ENCODE measurements at regions not wholly inside any gene's neighbourhood (a gene's known extent, or its start where the extent isn't known, plus 50 kb on each side); places are given as distances from the start of the nearest gene placed in this dataset.

DNA sequence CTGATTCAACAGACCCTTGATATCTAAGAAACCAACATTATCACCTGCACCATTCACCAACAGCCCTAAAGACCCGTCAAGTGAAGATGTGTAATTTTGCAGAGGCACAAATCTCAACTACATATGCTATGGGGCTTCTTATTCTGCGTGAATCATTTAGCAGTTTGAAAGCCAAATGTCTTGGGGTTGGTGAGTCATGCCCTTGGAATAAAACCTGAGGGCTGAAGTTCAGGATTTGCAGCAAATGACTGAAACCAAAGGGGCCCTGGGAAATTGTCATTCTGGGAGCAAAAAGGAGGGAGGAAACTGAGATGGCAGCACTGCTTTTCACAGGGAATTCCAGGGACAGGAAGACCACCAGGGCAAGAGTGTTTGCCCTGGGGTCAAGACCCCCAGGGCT lies 79.2 kb upstream of the TNR start:
- H3K4me1 ChIP-seq (ENCODE audit: control insufficient read depth in 1 of 2, insufficient read depth in 2 of 2, low read length in 2 of 2), result no peaks in the 10 kb centered on the region
- no peaks in the 10 kb centered on the region for H3K79me2 ChIP-seq (ENCODE audit: insufficient read depth, low read length)
- ChIA-PET CTCF (no interaction called here), POLR2A (no interaction called here), RAD21 (ENCODE audit: low non-redundant PET in 1 of 2, low total read pairs in 2 of 2, uncharacterized antibody in 2 of 2, unreplicated experiment in 2 of 2) (no interaction called here)
- no peak overlapping the region for H3K9ac ChIP-seq (ENCODE audit: low read length)
- no peaks in the 10 kb centered on the region for H4K20me1 ChIP-seq (ENCODE audit: insufficient read depth)
- H3K27ac ChIP-seq (ENCODE audit: low read depth, low read length), result no peak overlapping the region
- H2AFZ ChIP-seq (ENCODE audit: low read depth, low read length, poor library complexity, severe bottlenecking), result no peak overlapping the region
- no TSS peak for BruUV-seq (replicated peaks)
- DNase-seq (ENCODE audit: low read depth, low spot score), result no peak
- H3K36me3 ChIP-seq (ENCODE audit: control insufficient read depth in 1 of 2, insufficient read depth in 2 of 2, low read length in 2 of 2), result no peaks in the 10 kb centered on the region
- H3K4me3 ChIP-seq (replicated peaks in 1 of 2; ENCODE audit: low read depth in 1 of 2, low read length in 2 of 2), result no peak overlapping the region
- no peak overlapping the region for H3K4me2 ChIP-seq (ENCODE audit: low read length)
- intact Hi-C loops (cut with micrococcal nuclease), result no loop called here
- H3K9me2 ChIP-seq (ENCODE audit: insufficient read depth), result no peaks in the 10 kb centered on the region; the same call in 1 of the 2 replicates
- H3K9me3 ChIP-seq (ENCODE audit: control insufficient read depth in 1 of 2, insufficient read depth in 1 of 2, low read depth in 1 of 2, low read length in 2 of 2), result no peaks in the 10 kb centered on the region
- peaks cover 16% of the 10 kb centered on the region for H3K27me3 ChIP-seq (ENCODE audit: insufficient read depth, low read length)
- ATAC-seq, result no peak
- TF ChIP-seq CEBPB (IDR thresholded peaks at IDR 0.05; ENCODE audit: low read depth) (no peak), CTCF (IDR thresholded peaks at IDR 0.05 in 2 of 3, conservative IDR thresholded peaks at IDR 0.05 in 1 of 3; ENCODE audit: borderline replicate concordance in 1 of 3, insufficient read depth in 1 of 3, low read depth in 2 of 3, low read length in 2 of 3) (no peak), ZNF274 (IDR thresholded peaks at IDR 0.05; ENCODE audit: low read depth, low read length) (no peak), JUND (IDR thresholded peaks at IDR 0.05) (no peak), CBX3 (IDR thresholded peaks at IDR 0.05; ENCODE audit: low read depth) (no peak), ELF1 (IDR thresholded peaks at IDR 0.05; ENCODE audit: borderline replicate concordance, low read depth) (no peak), EGR1 (IDR thresholded peaks at IDR 0.05; ENCODE audit: low read depth) (no peak), POLR2AphosphoS5 (IDR thresholded peaks at IDR 0.05; ENCODE audit: low read depth, low read length) (no peak), RAD21 (IDR thresholded peaks at IDR 0.05; ENCODE audit: low read depth) (no peak), ZFX (IDR thresholded peaks at IDR 0.05) (no peak), MAX (IDR thresholded peaks at IDR 0.05) (no peak)
- TF ChIP-seq, protein P1, sequence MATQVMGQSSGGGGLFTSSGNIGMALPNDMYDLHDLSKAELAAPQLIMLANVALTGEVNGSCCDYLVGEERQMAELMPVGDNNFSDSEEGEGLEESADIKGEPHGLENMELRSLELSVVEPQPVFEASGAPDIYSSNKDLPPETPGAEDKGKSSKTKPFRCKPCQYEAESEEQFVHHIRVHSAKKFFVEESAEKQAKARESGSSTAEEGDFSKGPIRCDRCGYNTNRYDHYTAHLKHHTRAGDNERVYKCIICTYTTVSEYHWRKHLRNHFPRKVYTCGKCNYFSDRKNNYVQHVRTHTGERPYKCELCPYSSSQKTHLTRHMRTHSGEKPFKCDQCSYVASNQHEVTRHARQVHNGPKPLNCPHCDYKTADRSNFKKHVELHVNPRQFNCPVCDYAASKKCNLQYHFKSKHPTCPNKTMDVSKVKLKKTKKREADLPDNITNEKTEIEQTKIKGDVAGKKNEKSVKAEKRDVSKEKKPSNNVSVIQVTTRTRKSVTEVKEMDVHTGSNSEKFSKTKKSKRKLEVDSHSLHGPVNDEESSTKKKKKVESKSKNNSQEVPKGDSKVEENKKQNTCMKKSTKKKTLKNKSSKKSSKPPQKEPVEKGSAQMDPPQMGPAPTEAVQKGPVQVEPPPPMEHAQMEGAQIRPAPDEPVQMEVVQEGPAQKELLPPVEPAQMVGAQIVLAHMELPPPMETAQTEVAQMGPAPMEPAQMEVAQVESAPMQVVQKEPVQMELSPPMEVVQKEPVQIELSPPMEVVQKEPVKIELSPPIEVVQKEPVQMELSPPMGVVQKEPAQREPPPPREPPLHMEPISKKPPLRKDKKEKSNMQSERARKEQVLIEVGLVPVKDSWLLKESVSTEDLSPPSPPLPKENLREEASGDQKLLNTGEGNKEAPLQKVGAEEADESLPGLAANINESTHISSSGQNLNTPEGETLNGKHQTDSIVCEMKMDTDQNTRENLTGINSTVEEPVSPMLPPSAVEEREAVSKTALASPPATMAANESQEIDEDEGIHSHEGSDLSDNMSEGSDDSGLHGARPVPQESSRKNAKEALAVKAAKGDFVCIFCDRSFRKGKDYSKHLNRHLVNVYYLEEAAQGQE (IDR thresholded peaks at IDR 0.05; ENCODE audit: low read depth), result no peak
- TF ChIP-seq, protein P2, sequence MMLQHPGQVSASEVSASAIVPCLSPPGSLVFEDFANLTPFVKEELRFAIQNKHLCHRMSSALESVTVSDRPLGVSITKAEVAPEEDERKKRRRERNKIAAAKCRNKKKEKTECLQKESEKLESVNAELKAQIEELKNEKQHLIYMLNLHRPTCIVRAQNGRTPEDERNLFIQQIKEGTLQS (IDR thresholded peaks at IDR 0.05), result no peak
